SK-N-SH (cell line): ENCODE measurements at regions not wholly inside any gene's neighbourhood (a gene's known extent, or its start where the extent isn't known, plus 50 kb on each side); places are given as distances from the start of the nearest gene placed in this dataset.

Experiments used
- CTCF ChIA-PET: fragments of 300-600, 350-600 bp; formaldehyde crosslinking; extraction: SDS; loops from one replicate; lab custom pipeline; 2021; lab: Yijun Ruan, JAX
- POLR2A ChIA-PET: fragments of 350-600 bp; sonication (Branson Sonifier 250); formaldehyde crosslinking; extraction: SDS; loops from one replicate; lab custom pipeline; 2020; ENCODE audit warnings: antibody characterized with exemption, inconsistent platforms; lab: Yijun Ruan, JAX
- DNase-seq: peaks from one replicate; pipeline ENCODE4 v3.0.0; 2012
- H2AFZ ChIP-seq: fragments of 200-600 bp; sonication (generic); 2 replicates; pipeline ENCODE4 v1.8.1; 2016; ENCODE audit warnings: antibody characterized with exemption, mild to moderate bottlenecking, low read depth
- H3F3A ChIP-seq: fragments of 200-600 bp; sonication (generic); replicated peaks from 2 replicates; pipeline ENCODE3; 2016; ENCODE audit warnings: antibody characterized with exemption, mild to moderate bottlenecking; ENCODE audit not compliant: insufficient read depth
- H3K27ac ChIP-seq, 2 experiments: fragments of 200-500 bp in 1 of 2; fragments of 200-600 bp in 1 of 2; sonication (Bioruptor generic) in 1 of 2; sonication (generic), shearing (Covaris generic) in 1 of 2; 2 replicates each; pipeline versions ENCODE4 v1.5.1 to v1.6.1; 2014 to 2016; ENCODE audit warnings: low read depth in 2 of 2, inconsistent platforms in 1 of 2, low read length in 1 of 2, mild to moderate bottlenecking in 1 of 2, mixed read lengths in 1 of 2
- H3K27me3 ChIP-seq: fragments of 200-600 bp; sonication (generic), shearing (Covaris generic); 2 replicates; pipeline ENCODE4 v1.6.1; 2016; ENCODE audit warnings: mixed run types; ENCODE audit not compliant: insufficient read depth
- H3K36me3 ChIP-seq, 2 experiments: fragments of 200-500 bp in 1 of 2; fragments of 200-600 bp in 1 of 2; sonication (Bioruptor generic) in 1 of 2; sonication (generic) in 1 of 2; replicated peaks in 1 of 2; 2 replicates each; pipeline versions ENCODE3 to v1.5.1; 2014 to 2016; ENCODE audit warnings: low read length in 1 of 2, mild to moderate bottlenecking in 1 of 2; ENCODE audit not compliant: insufficient read depth in 2 of 2, control insufficient read depth in 1 of 2
- H3K4me1 ChIP-seq, 2 experiments: fragments of 200-500 bp in 1 of 2; fragments of 200-600 bp in 1 of 2; sonication (Bioruptor generic) in 1 of 2; sonication (generic), shearing (Covaris generic) in 1 of 2; 2 replicates each; pipeline versions ENCODE4 v1.5.1 to v1.6.1; 2014 to 2016; ENCODE audit warnings: low read depth in 1 of 2, low read length in 1 of 2, mixed run types in 1 of 2; ENCODE audit not compliant: insufficient read depth in 2 of 2, control insufficient read depth in 1 of 2
- H3K4me2 ChIP-seq: fragments of 200-600 bp; sonication (generic), shearing (Covaris generic); 2 replicates; pipeline ENCODE4 v1.6.1; 2017; ENCODE audit warnings: mixed run types
- H3K4me3 ChIP-seq, 2 experiments: fragments of 200-500 bp in 1 of 2; fragments of 200-600 bp in 1 of 2; sonication (Bioruptor generic) in 1 of 2; sonication (generic), shearing (Covaris generic) in 1 of 2; 2 replicates each; pipeline versions ENCODE4 v1.5.1 to v1.8.1; 2014 to 2016; ENCODE audit warnings: low read depth in 2 of 2, inconsistent platforms in 1 of 2, low read length in 1 of 2, mild to moderate bottlenecking in 1 of 2, mixed read lengths in 1 of 2, moderate library complexity in 1 of 2
- H3K79me2 ChIP-seq: fragments of 200-600 bp; sonication (generic); 2 replicates; pipeline ENCODE4 v1.8.1; 2017; ENCODE audit warnings: mild to moderate bottlenecking; ENCODE audit not compliant: insufficient read depth
- H3K9ac ChIP-seq: fragments of 200-600 bp; sonication (generic); 2 replicates; pipeline ENCODE4 v1.6.1; 2017; ENCODE audit warnings: mixed run types
- H3K9me2 ChIP-seq: fragments of 200-600 bp; sonication (generic); 2 replicates; pipeline ENCODE4 v1.6.1; 2017; ENCODE audit warnings: mixed run types
- H3K9me3 ChIP-seq: fragments of 200-600 bp; sonication (generic); 2 replicates; pipeline ENCODE4 v1.6.1; 2017; ENCODE audit warnings: mixed run types, mild to moderate bottlenecking, moderate library complexity
- H4K20me1 ChIP-seq: fragments of 200-600 bp; sonication (generic); 2 replicates; pipeline ENCODE4 v1.6.1; 2017; ENCODE audit warnings: mild to moderate bottlenecking, mixed run types; ENCODE audit not compliant: insufficient read depth
- CHD2 ChIP-seq: fragments of 150-350 bp; IDR thresholded peaks from 2 replicates; pipeline ENCODE4 v1.6.1; 2018; ENCODE audit warnings: low read length; ENCODE audit not compliant: partially characterized antibody
- ELF1 ChIP-seq: IDR thresholded peaks from 2 replicates; pipeline ENCODE4 v1.4.0; 2012
- EZH2phosphoT487 ChIP-seq: fragments of 200-600 bp; sonication (generic); IDR thresholded peaks from 2 replicates; pipeline ENCODE4 v1.6.1; 2017; ENCODE audit warnings: low read depth, mixed run types, mild to moderate bottlenecking, antibody characterized with exemption, moderate library complexity, borderline replicate concordance
- FOSL2 ChIP-seq: IDR thresholded peaks from 2 replicates; pipeline ENCODE4 v1.4.0; 2012; ENCODE audit warnings: low read depth, mild to moderate bottlenecking, moderate library complexity, borderline replicate concordance
- FOXJ3 ChIP-seq: sonication (generic); formaldehyde crosslinking; IDR thresholded peaks from 2 replicates; pipeline ENCODE4 v1.5.1; 2020; ENCODE audit warnings: mild to moderate bottlenecking, missing genetic modification reagents
- GATA2 ChIP-seq: sonication (generic); formaldehyde crosslinking; IDR thresholded peaks from 2 replicates; pipeline ENCODE4 v1.5.0; 2020; ENCODE audit warnings: mild to moderate bottlenecking, missing genetic modification reagents
- IRF3 ChIP-seq: fragments of 150-350 bp; IDR thresholded peaks from 2 replicates; pipeline ENCODE4 v1.6.1; 2016; ENCODE audit warnings: mild to moderate bottlenecking, low read depth, low read length
- MXI1 ChIP-seq: IDR thresholded peaks from 2 replicates; pipeline ENCODE4 v1.6.1; 2012; ENCODE audit warnings: mild to moderate bottlenecking, low read depth, low read length, improper control_type of control experiment
- PBX3 ChIP-seq: IDR thresholded peaks from 2 replicates; pipeline ENCODE4; 2012
- RAD21 ChIP-seq: IDR thresholded peaks from 2 replicates; pipeline ENCODE4 v1.6.1; 2012; ENCODE audit warnings: mild to moderate bottlenecking, low read length
- REST ChIP-seq: IDR thresholded peaks from 2 replicates; pipeline ENCODE4 v1.6.1; 2012; ENCODE audit warnings: mild to moderate bottlenecking, low read depth, low read length, moderate library complexity
- SMC3 ChIP-seq: IDR thresholded peaks from 2 replicates; pipeline ENCODE4 v1.6.1; 2012; ENCODE audit warnings: low read depth, low read length, improper control_type of control experiment
- TAF1 ChIP-seq: IDR thresholded peaks from 2 replicates; pipeline ENCODE4 v1.6.1; 2012; ENCODE audit warnings: low read depth, mild to moderate bottlenecking, low read length, moderate library complexity, borderline replicate concordance
- TEAD4 ChIP-seq: IDR thresholded peaks from 2 replicates; pipeline ENCODE4 v1.4.0; 2012; ENCODE audit warnings: mild to moderate bottlenecking, borderline replicate concordance; ENCODE audit not compliant: insufficient read depth
- WGBS: methylation state at CpG from one replicate; pipeline ENCODE4 v1.1.6; 2017; ENCODE audit warnings: low lambda C conversion rate; 5-methylcytosine and 5-hydroxymethylcytosine counted together

GRCh38 chr10:131556061-131556896 is 244.8 kb upstream of the TCERG1L start:
- H3K27me3 ChIP-seq, result no peaks in the 10 kb centered on the region
- no peak for DNase-seq
- H3K79me2 ChIP-seq, result no peaks in the 10 kb centered on the region
- no peaks in the 10 kb centered on the region for H3K36me3 ChIP-seq
- H4K20me1 ChIP-seq, result no peaks in the 10 kb centered on the region
- H3K4me2 ChIP-seq, result no peak overlapping the region
- TF ChIP-seq EZH2phosphoT487 (no peak), IRF3 (no peak), FOXJ3 (CRISPR knock-in tag) (no peak), FOSL2 (no peak), TAF1 (no peak), SMC3 (no peak), RAD21 (no peak), ELF1 (no peak), PBX3 (no peak), TEAD4 (no peak), CHD2 (no peak), MXI1 (no peak), GATA2 (no peak), REST (no peak)
- no peaks in the 10 kb centered on the region for H3K9me2 ChIP-seq
- H3K27ac ChIP-seq, result no peak overlapping the region
- no peak overlapping the region for H3K9ac ChIP-seq
- H3K4me1 ChIP-seq, result no peaks in the 10 kb centered on the region
- no peak overlapping the region for H3K4me3 ChIP-seq
- CTCF ChIA-PET, result no interaction called here
- no peaks in the 10 kb centered on the region for H3F3A ChIP-seq
- POLR2A ChIA-PET, result no interaction called here
- H2AFZ ChIP-seq, result no peak overlapping the region
- WGBS, result 21% methylated on average over 13 of the region's 17 CpGs
- no peaks in the 10 kb centered on the region for H3K9me3 ChIP-seq
